ENCODE measurements at regions not wholly inside any gene's neighbourhood (a gene's known extent, or its start where the extent isn't known, plus 50 kb on each side); places are given as distances from the start of the nearest gene placed in this dataset.

DNA sequence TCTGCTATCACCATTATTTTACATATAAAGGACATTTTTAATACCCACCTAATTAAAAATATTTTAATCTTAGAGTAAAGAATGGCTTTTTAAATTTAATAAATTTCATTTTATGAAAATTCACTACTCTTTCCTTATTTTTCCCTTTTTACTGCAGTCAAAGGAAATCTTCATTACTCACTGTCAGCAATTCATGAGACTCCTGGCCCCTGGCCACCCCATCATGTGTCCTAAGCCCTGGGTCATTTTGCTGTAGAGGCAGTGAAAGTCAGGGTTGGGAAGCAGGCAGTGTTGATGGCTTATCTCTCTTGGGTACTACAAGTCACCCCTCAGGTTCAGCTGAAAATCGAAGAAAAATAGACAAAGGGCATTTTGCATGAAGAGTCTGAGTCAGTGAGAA lies 468.6 kb upstream of the CCL2 start:
- no peak for DNase-seq (ENCODE audit: low read depth, low spot score)
- no peak overlapping the region for H3K4me3 ChIP-seq (ENCODE audit: low read depth, low read length)
- TF ChIP-seq, protein P1, sequence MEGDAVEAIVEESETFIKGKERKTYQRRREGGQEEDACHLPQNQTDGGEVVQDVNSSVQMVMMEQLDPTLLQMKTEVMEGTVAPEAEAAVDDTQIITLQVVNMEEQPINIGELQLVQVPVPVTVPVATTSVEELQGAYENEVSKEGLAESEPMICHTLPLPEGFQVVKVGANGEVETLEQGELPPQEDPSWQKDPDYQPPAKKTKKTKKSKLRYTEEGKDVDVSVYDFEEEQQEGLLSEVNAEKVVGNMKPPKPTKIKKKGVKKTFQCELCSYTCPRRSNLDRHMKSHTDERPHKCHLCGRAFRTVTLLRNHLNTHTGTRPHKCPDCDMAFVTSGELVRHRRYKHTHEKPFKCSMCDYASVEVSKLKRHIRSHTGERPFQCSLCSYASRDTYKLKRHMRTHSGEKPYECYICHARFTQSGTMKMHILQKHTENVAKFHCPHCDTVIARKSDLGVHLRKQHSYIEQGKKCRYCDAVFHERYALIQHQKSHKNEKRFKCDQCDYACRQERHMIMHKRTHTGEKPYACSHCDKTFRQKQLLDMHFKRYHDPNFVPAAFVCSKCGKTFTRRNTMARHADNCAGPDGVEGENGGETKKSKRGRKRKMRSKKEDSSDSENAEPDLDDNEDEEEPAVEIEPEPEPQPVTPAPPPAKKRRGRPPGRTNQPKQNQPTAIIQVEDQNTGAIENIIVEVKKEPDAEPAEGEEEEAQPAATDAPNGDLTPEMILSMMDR (IDR thresholded peaks at IDR 0.05; ENCODE audit: low read depth, low read length), result no peak
- in situ Hi-C loops (cut with HindIII; ENCODE audit: low sequenced_read_pairs), result no loop called here

DNA sequence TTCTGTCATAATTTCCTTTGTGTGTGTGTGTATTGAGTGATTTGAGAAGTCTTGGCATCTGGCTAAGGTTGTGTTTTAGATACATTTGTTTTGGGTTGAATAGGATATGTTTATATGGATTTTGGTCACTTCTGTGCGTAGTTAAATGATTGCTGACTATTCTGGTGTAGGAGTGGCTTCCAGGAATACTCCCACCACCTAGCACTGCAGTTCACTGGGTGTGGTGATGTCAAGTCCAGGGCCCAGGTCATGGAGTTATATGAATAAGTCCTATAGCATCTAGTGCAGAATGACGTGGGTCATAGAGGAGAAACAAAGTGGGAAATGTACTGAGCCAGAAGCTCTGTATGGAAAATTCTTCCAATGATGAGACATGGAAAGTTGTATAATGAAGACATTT lies 465.4 kb upstream of the CCL2 start:
- H3K4me3 ChIP-seq (ENCODE audit: low read depth, low read length), result no peak overlapping the region
- in situ Hi-C loops (cut with HindIII; ENCODE audit: low sequenced_read_pairs), result no loop called here
- TF ChIP-seq, protein P1 (IDR thresholded peaks at IDR 0.05; ENCODE audit: low read depth, low read length), result no peak

DNA sequence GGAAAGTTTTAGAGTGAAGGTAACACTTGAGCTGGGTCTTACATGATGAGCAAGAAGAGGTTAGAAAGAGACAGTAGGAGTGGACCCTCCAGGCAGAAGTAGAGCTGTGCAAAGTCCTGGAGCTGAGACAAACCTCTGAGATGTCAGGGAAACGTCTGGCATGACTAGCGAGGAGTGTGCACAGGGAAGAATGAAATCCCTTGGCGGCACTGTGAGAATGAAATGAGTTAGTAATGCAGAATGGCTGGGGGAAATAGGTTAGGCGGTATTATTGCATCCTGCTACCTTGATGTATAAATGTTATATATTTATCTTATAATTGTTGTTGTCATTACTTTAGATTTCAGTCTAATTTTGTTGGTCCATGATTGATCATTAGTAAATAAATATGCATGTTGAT lies 457.9 kb upstream of the CCL2 start:
- DNase-seq (ENCODE audit: low read depth, low spot score), result no peak
- TF ChIP-seq, protein P1 (IDR thresholded peaks at IDR 0.05; ENCODE audit: low read depth, low read length), result no peak
- H3K4me3 ChIP-seq (ENCODE audit: low read depth, low read length), result no peak overlapping the region
- in situ Hi-C loops (cut with HindIII; ENCODE audit: low sequenced_read_pairs), result no loop called here

More for the DNA sequence above, 465.4 kb upstream of the CCL2 start:
- no peak for DNase-seq (ENCODE audit: low read depth, low spot score)

DNA sequence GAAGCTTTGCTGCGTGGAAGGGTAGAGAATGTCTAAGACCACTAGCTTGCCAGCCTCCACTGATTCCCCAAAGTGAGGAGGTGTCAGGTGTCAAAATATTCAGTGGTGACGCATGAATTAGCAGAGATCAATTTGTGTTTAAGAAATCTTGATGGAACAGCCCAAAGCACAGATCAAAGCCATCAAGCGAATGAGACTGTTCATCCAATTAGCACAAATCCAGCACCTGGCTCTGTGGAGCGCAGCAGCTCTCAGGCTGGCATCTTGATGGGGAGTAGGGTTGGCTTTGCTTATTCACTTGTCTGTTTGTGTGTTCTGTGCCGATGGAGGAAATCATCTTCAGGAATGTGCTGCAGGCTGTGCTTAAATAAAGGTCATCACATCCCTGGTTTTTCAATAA lies 456.8 kb upstream of the CCL2 start:
- in situ Hi-C loops (cut with HindIII; ENCODE audit: low sequenced_read_pairs), result no loop called here
- TF ChIP-seq, protein P1 (IDR thresholded peaks at IDR 0.05; ENCODE audit: low read depth, low read length), result no peak
- no peak overlapping the region for H3K4me3 ChIP-seq (ENCODE audit: low read depth, low read length)
- DNase-seq (ENCODE audit: low read depth, low spot score), result no peak

DNA sequence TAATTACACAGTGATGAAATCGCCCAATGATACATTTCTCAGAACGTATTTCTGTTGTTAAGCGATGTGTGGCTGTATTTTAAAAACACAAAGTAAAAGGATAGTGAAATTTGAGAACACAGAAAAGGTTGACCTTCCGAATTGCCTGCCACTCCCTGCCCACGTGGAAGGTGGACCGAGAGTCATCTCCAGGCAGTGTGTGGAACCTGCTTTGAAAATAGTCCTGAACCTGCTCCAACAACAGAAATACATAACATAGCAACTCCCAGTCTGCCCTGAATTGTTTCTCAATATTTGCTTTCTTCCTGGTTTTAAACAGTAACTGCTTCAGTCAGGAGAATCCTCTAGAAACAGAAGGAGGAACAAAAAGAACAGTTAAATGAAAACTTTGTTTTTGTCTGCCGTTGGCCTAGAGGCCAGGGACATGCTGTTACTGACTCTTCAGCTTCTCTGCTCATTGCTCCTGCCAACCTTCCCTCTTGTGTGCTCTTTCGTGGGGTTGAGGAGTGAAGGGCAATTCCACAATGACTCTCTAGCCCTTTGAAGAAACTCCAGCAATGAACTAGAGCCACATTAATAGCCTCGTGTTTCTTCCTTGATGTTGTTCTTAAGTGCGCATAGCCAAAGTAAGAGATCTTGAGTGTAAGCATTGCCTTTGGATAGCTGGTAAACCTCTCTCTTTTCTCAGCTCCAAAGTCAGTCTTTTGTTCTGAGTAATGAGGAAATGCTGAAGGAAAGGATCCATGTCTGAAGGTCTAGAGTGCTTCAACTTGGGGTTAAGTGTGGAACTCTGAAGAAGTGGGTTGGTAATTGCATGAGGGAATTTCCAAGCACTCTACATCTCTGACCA lies 452.5 kb upstream of the CCL2 start:
- DNase-seq (ENCODE audit: low read depth, low spot score), result no peak
- TF ChIP-seq, protein P1 (IDR thresholded peaks at IDR 0.05; ENCODE audit: low read depth, low read length), result no peak
- in situ Hi-C loops (cut with HindIII; ENCODE audit: low sequenced_read_pairs), result no loop called here
- H3K4me3 ChIP-seq (ENCODE audit: low read depth, low read length), result no peak overlapping the region

DNA sequence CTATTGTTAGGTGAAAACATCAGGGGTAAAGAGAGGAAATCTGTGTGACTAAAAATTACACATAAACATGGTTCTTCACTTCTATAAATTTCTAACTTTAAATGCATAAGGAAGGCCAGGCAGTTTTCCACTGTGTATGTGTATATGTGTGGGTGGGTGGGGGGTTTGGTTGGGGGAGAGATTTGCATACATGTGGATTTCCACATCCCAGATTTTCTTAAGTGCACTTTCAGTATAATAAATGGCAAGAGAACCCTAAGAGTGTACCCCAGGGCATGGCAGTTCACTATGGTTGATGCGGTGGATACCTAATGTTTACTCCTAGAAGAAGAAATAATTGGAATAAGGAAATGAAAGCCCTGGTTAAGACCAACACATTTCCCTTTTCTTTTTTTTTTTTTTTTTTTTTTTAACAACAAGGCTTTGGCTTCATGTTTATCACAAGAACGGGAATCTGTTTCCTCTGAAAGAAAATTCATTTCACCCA lies 451.8 kb upstream of the CCL2 start:
- TF ChIP-seq, protein P1 (IDR thresholded peaks at IDR 0.05; ENCODE audit: low read depth, low read length), result no peak
- in situ Hi-C loops (cut with HindIII; ENCODE audit: low sequenced_read_pairs), result no loop called here
- H3K4me3 ChIP-seq (ENCODE audit: low read depth, low read length), result no peak overlapping the region
- no peak for DNase-seq (ENCODE audit: low read depth, low spot score)
